HTR-8/SVneo (cell line): ENCODE measurements at regions not wholly inside any gene's neighbourhood (a gene's known extent, or its start where the extent isn't known, plus 50 kb on each side); places are given as distances from the start of the nearest gene placed in this dataset.
A peak's percentile ranks its signal among the peaks of the same experiment; 100 is the strongest.
"Not testable (repeated sequence)": the region's sequence is repeated elsewhere in the genome, so short reads cannot be mapped to it uniquely, and the experiment has no call there.

Experiments used
- DNase-seq: peaks from one replicate; pipeline ENCODE4 v3.0.0; 2011; ENCODE audit warnings: low spot score, mixed read lengths; ENCODE audit not compliant: insufficient read length
- FAIRE-seq: peaks from 2 replicates; lab custom pipeline; 2011; peaks lifted over from hg19 to GRCh38; lab: Jason Lieb, UNC

GRCh38 chr10:84571146-84571545 lies 242.8 kb downstream of the CCSER2 start:
- FAIRE-seq (no peak), DNase-seq (no peak)

- FAIRE-seq (no peak), DNase-seq (no peak)
Measured at GRCh38 chr10:84574102-84574501, 245.7 kb downstream of the CCSER2 start.

- FAIRE-seq: no peak
Measured at GRCh38 chr10:84581976-84582375, 253.6 kb downstream of the CCSER2 start.

GRCh38 chr10:84583501-84583900 lies 255.1 kb downstream of the CCSER2 start:
- FAIRE-seq: no peak

More at GRCh38 chr10:84581976-84582375, 253.6 kb downstream of the CCSER2 start:
- DNase-seq: no peak

GRCh38 chr10:84587789-84588188 lies 259.4 kb downstream of the CCSER2 start:
- DNase-seq (no peak), FAIRE-seq (no peak)

More at GRCh38 chr10:84583501-84583900, 255.1 kb downstream of the CCSER2 start:
- no peak for DNase-seq

GRCh38 chr10:84588426-84588825 lies 260.0 kb downstream of the CCSER2 start:
- FAIRE-seq (no peak), DNase-seq (no peak)

GRCh38 chr10:84588971-84589370 lies 260.6 kb downstream of the CCSER2 start:
- DNase-seq: no peak
- no peak for FAIRE-seq

GRCh38 chr10:84589526-84590205 lies 261.3 kb downstream of the CCSER2 start:
- DNase-seq: no peak
- no peak for FAIRE-seq

GRCh38 chr10:84590327-84591193 lies 262.2 kb downstream of the CCSER2 start:
- no peak for FAIRE-seq

GRCh38 chr10:84593506-84593905 lies 265.1 kb downstream of the CCSER2 start:
- no peak for DNase-seq
- no peak for FAIRE-seq

More at GRCh38 chr10:84590327-84591193, 262.2 kb downstream of the CCSER2 start:
- no peak for DNase-seq

- DNase-seq (no peak), FAIRE-seq (no peak)
Measured at GRCh38 chr10:84596585-84596984, 268.2 kb downstream of the CCSER2 start.

GRCh38 chr10:84599254-84599653 lies 270.9 kb downstream of the CCSER2 start:
- DNase-seq (no peak), FAIRE-seq (no peak)

GRCh38 chr10:84600947-84601346 lies 272.6 kb downstream of the CCSER2 start:
- FAIRE-seq (no peak), DNase-seq (no peak)

GRCh38 chr10:84602543-84602942 lies 274.2 kb downstream of the CCSER2 start:
- DNase-seq, FAIRE-seq: not testable (repeated sequence)

- DNase-seq (no peak), FAIRE-seq (no peak)
Measured at GRCh38 chr10:84603971-84604370, 275.6 kb downstream of the CCSER2 start.

GRCh38 chr10:84605802-84606201 lies 277.4 kb downstream of the CCSER2 start:
- DNase-seq (no peak), FAIRE-seq (no peak)

GRCh38 chr10:84606428-84606827 lies 278.0 kb downstream of the CCSER2 start:
- FAIRE-seq: no peak
- DNase-seq: no peak

- no peak for FAIRE-seq
- no peak for DNase-seq
Measured at GRCh38 chr10:84607044-84607443, 278.7 kb downstream of the CCSER2 start.

- no peak for FAIRE-seq
- no peak for DNase-seq
Measured at GRCh38 chr10:84607523-84607922, 279.1 kb downstream of the CCSER2 start.

GRCh38 chr10:84608126-84608525 lies 279.7 kb downstream of the CCSER2 start:
- DNase-seq: no peak
- FAIRE-seq: no peak

- FAIRE-seq (no peak), DNase-seq (peak; percentile 10)
Measured at GRCh38 chr10:84613336-84614021, 285.1 kb downstream of the CCSER2 start.
